ENCODE measurements at regions not wholly inside any gene's neighbourhood (a gene's known extent, or its start where the extent isn't known, plus 50 kb on each side); places are given as distances from the start of the nearest gene placed in this dataset.

DNA sequence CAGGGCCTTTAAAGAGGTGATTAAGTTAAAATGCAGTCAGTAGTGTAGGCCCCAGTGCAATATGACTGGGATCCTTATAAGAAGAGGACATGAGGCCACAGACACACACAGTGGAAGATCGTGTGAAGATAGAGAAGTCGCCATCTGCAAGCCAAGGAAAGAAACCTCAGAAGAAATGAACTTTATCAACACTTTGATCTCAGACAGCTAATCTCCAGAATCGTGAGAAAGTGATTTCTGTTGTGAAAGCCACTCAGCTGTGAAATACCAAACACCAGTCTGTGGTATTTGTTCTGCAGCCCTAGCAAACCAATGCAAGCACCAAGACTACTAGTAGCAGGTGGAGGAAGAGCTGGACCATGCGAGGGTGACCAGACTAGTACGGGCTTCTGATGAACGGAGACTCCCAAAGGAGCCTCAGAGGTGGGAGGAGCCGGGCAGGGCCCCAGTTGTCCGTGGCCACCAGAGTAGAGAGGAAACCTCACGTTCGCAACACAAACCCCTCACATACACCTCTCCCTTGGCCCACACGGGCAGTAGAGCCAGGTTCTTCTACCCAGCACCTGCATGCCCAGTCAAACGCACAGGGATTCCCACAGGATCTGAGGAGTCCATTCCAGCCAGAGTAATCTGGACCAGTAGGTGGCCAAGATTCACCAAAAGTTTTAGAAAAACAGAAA, 243.0 kb downstream of the TTC8 start:
- Histone ChIP-seq H2BK5ac (ENCODE audit: insufficient read length, low read length) (no peak overlapping the region), H3K4me2 (ENCODE audit: insufficient read depth, insufficient read length, low read length) (no peak overlapping the region), H2AK5ac (ENCODE audit: insufficient read length, low read length) (no peak overlapping the region), H3K4me1 (ENCODE audit: insufficient read depth, low read length) (no peaks in the 10 kb centered on the region), H4K20me1 (ENCODE audit: control insufficient read depth, insufficient read depth, insufficient read length) (no peaks in the 10 kb centered on the region), H3K23ac (ENCODE audit: insufficient read length, low read depth, low read length) (no peak overlapping the region), H3K4ac (ENCODE audit: low read depth, low read length) (no peak overlapping the region), H4K91ac (ENCODE audit: insufficient read length, low read depth, low read length) (no peak overlapping the region), H3K9me3 (ENCODE audit: control insufficient read depth, low read depth, low read length) (no peaks in the 10 kb centered on the region), H2BK15ac (ENCODE audit: low read depth, low read length) (no peak overlapping the region), H3K27ac (ENCODE audit: insufficient read length, low read depth, low read length) (no peak overlapping the region), H3K56ac (ENCODE audit: insufficient read length, low read depth, low read length) (no peak overlapping the region), H4K8ac (replicated peaks; ENCODE audit: insufficient read length, low read depth, low read length) (no peak overlapping the region), H3K79me1 (ENCODE audit: insufficient read depth, low read depth, low read length, poor library complexity, severe bottlenecking) (no peaks in the 10 kb centered on the region), H3K14ac (ENCODE audit: insufficient read depth, low read length) (no peak overlapping the region; the same call in 1 of the 2 replicates), H3K9ac (ENCODE audit: extremely low read depth, insufficient read length, low read length) (no peak overlapping the region), H2BK12ac (ENCODE audit: insufficient read length, low read depth, low read length) (no peak overlapping the region), H3K79me2 (ENCODE audit: insufficient read depth, low read length) (no peaks in the 10 kb centered on the region), H4K5ac (ENCODE audit: insufficient read length, low read depth, low read length) (no peak overlapping the region), H2BK120ac (ENCODE audit: low read depth, low read length, poor library complexity, severe bottlenecking) (no peak overlapping the region), H3K27me3 (ENCODE audit: insufficient read depth, low read length) (no peaks in the 10 kb centered on the region), H3K18ac (ENCODE audit: insufficient read length, low read depth, low read length) (no peak overlapping the region), H2AFZ (ENCODE audit: low read length) (no peak overlapping the region), H3K23me2 (ENCODE audit: insufficient read length, low read depth, low read length, poor library complexity, severe bottlenecking) (no peaks in the 10 kb centered on the region), H3T11ph (ENCODE audit: low read length) (no peak overlapping the region), H2BK20ac (ENCODE audit: low read depth, low read length, poor library complexity, severe bottlenecking) (no peak overlapping the region)
- H3K27ac Mint-ChIP-seq = no peak overlapping the region
- no peak for DNase-seq
- TF ChIP-seq, protein P1, sequence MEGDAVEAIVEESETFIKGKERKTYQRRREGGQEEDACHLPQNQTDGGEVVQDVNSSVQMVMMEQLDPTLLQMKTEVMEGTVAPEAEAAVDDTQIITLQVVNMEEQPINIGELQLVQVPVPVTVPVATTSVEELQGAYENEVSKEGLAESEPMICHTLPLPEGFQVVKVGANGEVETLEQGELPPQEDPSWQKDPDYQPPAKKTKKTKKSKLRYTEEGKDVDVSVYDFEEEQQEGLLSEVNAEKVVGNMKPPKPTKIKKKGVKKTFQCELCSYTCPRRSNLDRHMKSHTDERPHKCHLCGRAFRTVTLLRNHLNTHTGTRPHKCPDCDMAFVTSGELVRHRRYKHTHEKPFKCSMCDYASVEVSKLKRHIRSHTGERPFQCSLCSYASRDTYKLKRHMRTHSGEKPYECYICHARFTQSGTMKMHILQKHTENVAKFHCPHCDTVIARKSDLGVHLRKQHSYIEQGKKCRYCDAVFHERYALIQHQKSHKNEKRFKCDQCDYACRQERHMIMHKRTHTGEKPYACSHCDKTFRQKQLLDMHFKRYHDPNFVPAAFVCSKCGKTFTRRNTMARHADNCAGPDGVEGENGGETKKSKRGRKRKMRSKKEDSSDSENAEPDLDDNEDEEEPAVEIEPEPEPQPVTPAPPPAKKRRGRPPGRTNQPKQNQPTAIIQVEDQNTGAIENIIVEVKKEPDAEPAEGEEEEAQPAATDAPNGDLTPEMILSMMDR (conservative IDR thresholded peaks at IDR 0.05) = no peak
- H3K4me3 Mint-ChIP-seq = no peak overlapping the region
- H3K27me3 Mint-ChIP-seq (ENCODE audit: low read depth) = peaks cover 11% of the 10 kb centered on the region
- H3K4me1 Mint-ChIP-seq = peaks cover 8 to 9% of the 10 kb centered on the region in 2 experiments
- H3K36me3 Mint-ChIP-seq (ENCODE audit: insufficient read depth in 1 of 3, low read depth in 3 of 3) = no peaks in the 10 kb centered on the region; a peak in 1 of 7 replicates
- H3K9me3 Mint-ChIP-seq = peaks cover 0 to 3% of the 10 kb centered on the region in 2 experiments; a peak in 1 of 5 replicates
- WGBS (ENCODE audit: extremely low coverage, insufficient read length, low lambda C conversion rate) = no CpG with 5 or more reads among the region's 12 CpGs
